ENCODE measurements at regions not wholly inside any gene's neighbourhood (a gene's known extent, or its start where the extent isn't known, plus 50 kb on each side); places are given as distances from the start of the nearest gene placed in this dataset.
"Not testable (repeated sequence)": the region's sequence is repeated elsewhere in the genome, so short reads cannot be mapped to it uniquely, and the experiment has no call there.

- 70% methylated on average over 6 of the region's 9 CpGs for WGBS
- H3K4me1 ChIP-seq, H3K36me3 ChIP-seq, H3K9me3 ChIP-seq, H3K27ac ChIP-seq, H3K4me3 ChIP-seq: not testable (repeated sequence)
- peaks cover 11% of the 10 kb centered on the region for H3K27me3 ChIP-seq
- DNase-seq (ENCODE audit: low spot score in 2 of 2), result peak in 1 of 2 donors; percentile 22
Observed at GRCh38 chr12:131284954-131285904, 331.5 kb downstream of the ADGRD1 start.

GRCh38 chr12:131285905-131286295 is 332.2 kb downstream of the ADGRD1 start:
- peak in 1 of 2 donors; percentile 27 for DNase-seq (ENCODE audit: low spot score in 2 of 2)

GRCh38 chr12:131286301-131286700 is 332.6 kb downstream of the ADGRD1 start:
- WGBS, result no CpG with 5 or more reads among the region's 24 CpGs
- DNase-seq (ENCODE audit: low spot score in 2 of 2); H3K4me1 ChIP-seq; H3K9me3 ChIP-seq; H3K27ac ChIP-seq; H3K36me3 ChIP-seq; H3K27me3 ChIP-seq; H3K4me3 ChIP-seq: not testable (repeated sequence)

More at GRCh38 chr12:131285905-131286295, 332.2 kb downstream of the ADGRD1 start:
- not testable (repeated sequence) for H3K4me1 ChIP-seq, H3K9me3 ChIP-seq, H3K27ac ChIP-seq, H3K4me3 ChIP-seq, H3K27me3 ChIP-seq, H3K36me3 ChIP-seq
- WGBS, result 83% methylated on average over 5 of the region's 19 CpGs

DNA sequence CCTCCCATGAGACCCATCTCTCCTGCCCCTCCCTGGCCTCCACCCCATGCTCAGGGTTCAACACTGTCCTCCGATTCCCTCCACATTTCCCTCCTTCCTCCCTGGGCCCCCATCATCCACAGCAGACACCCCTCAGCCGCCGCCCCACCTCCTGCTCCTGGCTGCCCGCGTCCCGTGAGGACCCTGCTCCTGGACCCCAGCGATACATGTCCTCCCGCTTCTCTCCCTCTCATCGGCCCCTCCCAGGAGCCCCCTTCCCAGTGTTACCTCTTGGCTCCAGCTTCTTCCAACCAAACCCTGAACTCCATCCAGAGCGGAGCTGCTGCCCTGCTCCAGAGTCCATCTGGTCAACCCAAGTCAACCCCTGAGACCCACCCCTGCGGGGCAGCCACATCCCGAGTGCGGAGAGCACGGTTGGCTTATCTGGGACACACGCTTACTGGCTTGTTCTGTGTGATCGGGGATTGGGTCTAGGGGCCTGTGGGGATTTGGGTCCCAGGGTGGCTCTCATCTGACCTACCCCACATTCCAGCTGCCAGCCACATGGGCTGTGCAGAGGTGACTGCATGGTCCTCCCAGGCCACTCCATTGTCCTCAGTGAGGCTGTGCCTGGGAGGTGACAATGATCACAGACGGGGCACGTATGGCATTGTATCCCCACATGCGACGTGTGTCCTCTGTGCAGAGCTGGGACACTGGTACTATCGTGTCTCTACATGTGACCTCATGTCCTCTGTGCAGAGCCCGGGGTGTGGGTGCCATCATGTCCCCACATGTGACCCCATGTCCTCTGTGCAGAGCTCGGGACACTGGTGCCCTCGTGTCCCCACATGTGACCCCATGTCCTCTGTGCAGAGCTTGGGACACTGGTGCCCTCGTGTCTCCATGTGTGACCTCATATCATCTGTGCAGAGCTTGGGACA is 333.6 kb downstream of the ADGRD1 start:
- 85% methylated on average over 17 of the region's 25 CpGs for WGBS
- H3K4me1 ChIP-seq, result no peaks in the 10 kb centered on the region
- TF ChIP-seq POLR2AphosphoS5 (IDR thresholded peaks at IDR 0.05) (no peak), POLR2A (IDR thresholded peaks at IDR 0.05) (no peak), EP300 (IDR thresholded peaks at IDR 0.05) (no peak)
- TF ChIP-seq, protein P1, sequence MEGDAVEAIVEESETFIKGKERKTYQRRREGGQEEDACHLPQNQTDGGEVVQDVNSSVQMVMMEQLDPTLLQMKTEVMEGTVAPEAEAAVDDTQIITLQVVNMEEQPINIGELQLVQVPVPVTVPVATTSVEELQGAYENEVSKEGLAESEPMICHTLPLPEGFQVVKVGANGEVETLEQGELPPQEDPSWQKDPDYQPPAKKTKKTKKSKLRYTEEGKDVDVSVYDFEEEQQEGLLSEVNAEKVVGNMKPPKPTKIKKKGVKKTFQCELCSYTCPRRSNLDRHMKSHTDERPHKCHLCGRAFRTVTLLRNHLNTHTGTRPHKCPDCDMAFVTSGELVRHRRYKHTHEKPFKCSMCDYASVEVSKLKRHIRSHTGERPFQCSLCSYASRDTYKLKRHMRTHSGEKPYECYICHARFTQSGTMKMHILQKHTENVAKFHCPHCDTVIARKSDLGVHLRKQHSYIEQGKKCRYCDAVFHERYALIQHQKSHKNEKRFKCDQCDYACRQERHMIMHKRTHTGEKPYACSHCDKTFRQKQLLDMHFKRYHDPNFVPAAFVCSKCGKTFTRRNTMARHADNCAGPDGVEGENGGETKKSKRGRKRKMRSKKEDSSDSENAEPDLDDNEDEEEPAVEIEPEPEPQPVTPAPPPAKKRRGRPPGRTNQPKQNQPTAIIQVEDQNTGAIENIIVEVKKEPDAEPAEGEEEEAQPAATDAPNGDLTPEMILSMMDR (IDR thresholded peaks at IDR 0.05), result no peak
- no peaks in the 10 kb centered on the region for H3K9me3 ChIP-seq
- peaks cover 6% of the 10 kb centered on the region for H3K27me3 ChIP-seq
- H3K4me3 ChIP-seq, result no peak overlapping the region
- DNase-seq (ENCODE audit: low spot score in 2 of 2), result peak in 1 of 2 donors; percentile 35
- H3K27ac ChIP-seq, result no peak overlapping the region
- H3K36me3 ChIP-seq, result no peaks in the 10 kb centered on the region

- H3K9me3 ChIP-seq, result no peaks in the 10 kb centered on the region
- H3K4me3 ChIP-seq, result no peak overlapping the region
- 73% methylated on average over 18 of the region's 27 CpGs for WGBS
- peak; percentile 27 to 57 for DNase-seq (ENCODE audit: low spot score in 2 of 2)
- peaks cover 6% of the 10 kb centered on the region for H3K27me3 ChIP-seq
- no peaks in the 10 kb centered on the region for H3K36me3 ChIP-seq
- no peaks in the 10 kb centered on the region for H3K4me1 ChIP-seq
- no peak for TF ChIP-seq POLR2AphosphoS5 (IDR thresholded peaks at IDR 0.05)
- no peak overlapping the region for H3K27ac ChIP-seq
Observed at GRCh38 chr12:131287938-131288764, 334.4 kb downstream of the ADGRD1 start.

DNA sequence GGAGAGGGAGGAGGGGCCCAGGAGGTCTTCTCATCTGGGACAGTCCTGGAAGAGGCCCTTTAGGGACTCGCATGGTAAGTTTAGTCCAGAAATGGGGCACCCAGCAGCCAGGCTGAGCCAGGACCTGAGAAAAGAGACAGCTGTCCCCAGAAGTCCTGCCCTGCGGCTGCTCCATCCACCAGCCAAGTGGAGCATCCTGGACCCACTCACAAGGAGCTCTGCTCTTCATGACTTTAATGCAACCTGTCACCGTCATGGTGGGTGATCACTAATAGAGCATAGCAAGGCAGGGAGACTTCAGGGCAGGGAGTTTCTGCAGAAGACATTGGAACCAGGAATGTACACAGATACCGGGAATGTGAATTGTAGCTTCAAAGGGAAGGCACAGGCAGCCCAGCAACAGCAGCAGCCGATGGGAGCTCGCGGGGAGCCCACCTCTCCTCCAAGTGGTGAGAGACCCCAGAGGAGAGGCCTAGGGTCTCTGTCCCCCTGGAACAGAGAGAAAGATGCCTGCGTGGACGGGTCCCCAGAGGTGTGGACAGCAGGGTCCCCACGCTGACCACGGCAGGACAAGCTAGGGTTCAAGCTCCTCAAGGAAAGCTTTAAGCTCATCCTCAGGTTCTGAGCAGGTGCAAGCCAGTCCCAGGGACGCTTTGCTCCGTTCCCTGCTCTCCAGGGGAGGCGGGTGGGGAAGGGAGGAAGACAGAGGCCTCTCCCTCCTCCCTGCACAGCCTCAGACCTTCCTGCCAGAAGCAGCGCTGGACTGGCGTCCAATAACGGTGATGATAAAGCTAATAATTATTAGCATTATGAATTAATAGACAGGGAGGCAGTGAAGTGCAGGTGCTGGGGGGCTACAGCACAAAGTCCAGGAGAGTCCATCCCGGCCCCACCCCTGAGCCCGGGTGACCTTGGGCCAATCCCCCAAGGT is 335.3 kb downstream of the ADGRD1 start:
- not testable (repeated sequence) for H3K9me3 ChIP-seq, H3K4me3 ChIP-seq, H3K4me1 ChIP-seq, H3K27me3 ChIP-seq, H3K27ac ChIP-seq, H3K36me3 ChIP-seq
- 85% methylated on average over 12 of the region's 19 CpGs for WGBS
- peak; percentile 32 to 74 for DNase-seq (ENCODE audit: low spot score in 2 of 2)

DNA sequence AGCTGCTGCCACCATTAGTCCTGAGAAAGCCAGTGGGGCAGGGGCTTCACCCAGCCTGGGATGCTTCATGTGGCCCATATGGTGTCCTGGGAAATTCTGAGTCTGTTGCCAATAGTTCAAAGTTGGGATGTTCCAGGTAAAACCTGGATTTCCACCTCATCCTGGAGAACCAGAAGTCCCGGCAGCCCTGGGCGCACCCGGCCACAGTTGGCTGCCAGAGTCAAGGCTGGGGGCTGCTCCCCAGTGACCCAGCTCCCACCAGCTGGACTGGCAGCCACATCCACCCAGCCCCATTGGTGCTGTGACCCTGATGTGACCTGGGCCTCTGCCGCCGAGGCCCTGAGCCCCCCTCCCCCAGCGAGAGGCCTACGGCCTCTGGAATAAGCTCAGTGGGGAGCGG is 336.1 kb downstream of the ADGRD1 start:
- not testable (repeated sequence) for H3K4me1 ChIP-seq, H3K36me3 ChIP-seq, H3K4me3 ChIP-seq, H3K27me3 ChIP-seq, H3K27ac ChIP-seq, H3K9me3 ChIP-seq
- DNase-seq (ENCODE audit: low spot score in 2 of 2), result peak in 1 of 2 donors; percentile 16
- WGBS, result no CpG with 5 or more reads among the region's 8 CpGs

Measured in suprapubic skin (tissue), 4 donors.